ENCODE measurements at regions not wholly inside any gene's neighbourhood (a gene's known extent, or its start where the extent isn't known, plus 50 kb on each side); places are given as distances from the start of the nearest gene placed in this dataset.
"Not testable (repeated sequence)": the region's sequence is repeated elsewhere in the genome, so short reads cannot be mapped to it uniquely, and the experiment has no call there.

DNA sequence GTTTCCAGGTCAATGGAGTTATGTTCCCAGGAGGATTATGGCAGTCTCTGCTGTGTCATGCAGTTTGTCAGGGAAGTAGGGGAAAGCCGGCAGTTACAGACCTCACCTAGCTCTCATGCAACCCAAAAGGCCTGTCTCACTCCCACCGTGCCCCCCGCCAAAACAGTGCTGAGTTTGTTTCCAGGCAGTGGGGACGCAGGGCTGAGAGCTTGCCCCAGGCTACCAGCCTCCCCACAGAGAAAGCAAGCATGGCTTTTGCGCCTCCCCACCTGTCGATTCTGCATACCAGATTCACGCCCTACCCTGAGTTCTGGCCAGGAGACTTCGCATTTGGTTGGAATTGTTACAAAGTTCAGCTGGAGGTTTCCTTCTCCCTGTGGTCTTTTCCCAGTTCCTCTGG is 383.9 kb downstream of the PCDH11X start:
- H3K4me1 ChIP-seq (ENCODE audit: control insufficient read depth in 2 of 2, insufficient read depth in 1 of 2, low read depth in 1 of 2, low read length in 2 of 2); H3K18ac ChIP-seq (ENCODE audit: low read length); H3K27me3 ChIP-seq (ENCODE audit: control insufficient read depth in 3 of 3, insufficient read depth in 3 of 3, low read depth in 1 of 3, low read length in 3 of 3); H4K8ac ChIP-seq (ENCODE audit: low read depth, low read length); H3K14ac ChIP-seq (ENCODE audit: low read length); H3K4me3 ChIP-seq (ENCODE audit: low read length in 2 of 2); H2AFZ ChIP-seq (ENCODE audit: low read length); DNase-seq (ENCODE audit: low spot score); H4K91ac ChIP-seq (ENCODE audit: low read depth, low read length, poor library complexity); H3K36me3 ChIP-seq (replicated peaks in 1 of 2; ENCODE audit: control insufficient read depth in 2 of 2, insufficient read depth in 2 of 2, low read length in 2 of 2); H2BK120ac ChIP-seq (ENCODE audit: low read depth, low read length); H3K4me2 ChIP-seq (ENCODE audit: insufficient read depth, low read length, poor library complexity, severe bottlenecking); H2AK5ac ChIP-seq (ENCODE audit: low read depth, low read length); H2BK5ac ChIP-seq (ENCODE audit: low read length); H2BK15ac ChIP-seq (ENCODE audit: low read length); H3K23ac ChIP-seq (ENCODE audit: low read depth, low read length, poor library complexity); H3K4ac ChIP-seq (ENCODE audit: low read length); H3K9ac ChIP-seq (ENCODE audit: low read depth, low read length, poor library complexity); H3K27ac ChIP-seq (replicated peaks; ENCODE audit: low read length); H3K79me1 ChIP-seq (ENCODE audit: low read depth, low read length); H3K9me3 ChIP-seq (replicated peaks in 1 of 2; ENCODE audit: control insufficient read depth in 2 of 2, insufficient read depth in 1 of 2, low read depth in 1 of 2, low read length in 2 of 2); H2BK12ac ChIP-seq (ENCODE audit: low read length): not testable (repeated sequence)
- WGBS, 2 donors (ENCODE audit: extremely low coverage in 2 of 2, insufficient read length in 2 of 2, insufficient replicate concordance in 1 of 2), result no CpG with 5 or more reads among the region's 8 CpGs

DNA sequence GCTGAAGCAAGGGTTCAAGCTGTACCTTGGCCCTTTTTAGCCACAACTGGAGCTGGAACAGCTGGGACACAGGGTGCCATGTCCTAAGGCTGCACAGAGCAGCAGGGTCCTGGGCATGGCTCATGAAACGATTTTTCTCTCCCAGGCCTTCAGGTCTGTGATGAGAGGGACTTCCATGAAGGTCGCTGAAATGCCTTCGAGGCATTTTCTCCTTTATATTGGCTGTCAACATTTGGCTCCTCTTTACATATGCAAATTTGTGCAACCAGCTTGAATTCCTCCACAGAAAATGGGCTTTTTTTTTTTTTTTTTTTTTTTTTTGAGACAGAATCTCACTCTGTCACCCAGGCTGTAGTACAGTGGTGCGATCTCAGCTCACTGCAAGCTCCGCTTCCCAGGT is 430.8 kb downstream of the PCDH11X start:
- H3K14ac ChIP-seq (ENCODE audit: low read length), result no peak overlapping the region
- no peak overlapping the region for H3K23ac ChIP-seq (ENCODE audit: low read depth, low read length, poor library complexity)
- no peak overlapping the region for H3K9ac ChIP-seq (ENCODE audit: low read depth, low read length, poor library complexity)
- H2AFZ ChIP-seq (ENCODE audit: low read length), result no peak overlapping the region
- H4K8ac ChIP-seq (ENCODE audit: low read depth, low read length), result no peak overlapping the region
- H2BK120ac ChIP-seq (ENCODE audit: low read depth, low read length), result no peak overlapping the region
- H2AK5ac ChIP-seq (ENCODE audit: low read depth, low read length), result no peak overlapping the region
- H3K27ac ChIP-seq (replicated peaks; ENCODE audit: low read length), result no peak overlapping the region
- no peak overlapping the region for H3K18ac ChIP-seq (ENCODE audit: low read length)
- no CpG with 5 or more reads among the region's 5 CpGs for WGBS, 2 donors (ENCODE audit: extremely low coverage in 2 of 2, insufficient read length in 2 of 2, insufficient replicate concordance in 1 of 2)
- H3K4me2 ChIP-seq (ENCODE audit: insufficient read depth, low read length, poor library complexity, severe bottlenecking), result no peak overlapping the region
- no peak overlapping the region for H2BK15ac ChIP-seq (ENCODE audit: low read length)
- H2BK5ac ChIP-seq (ENCODE audit: low read length), result no peak overlapping the region
- no peaks in the 10 kb centered on the region for H3K79me1 ChIP-seq (ENCODE audit: low read depth, low read length)
- H3K36me3 ChIP-seq (replicated peaks in 1 of 2; ENCODE audit: control insufficient read depth in 2 of 2, insufficient read depth in 2 of 2, low read length in 2 of 2), result no peaks in the 10 kb centered on the region
- H3K4me3 ChIP-seq (ENCODE audit: low read length in 2 of 2), result no peak overlapping the region
- no peaks in the 10 kb centered on the region for H3K27me3 ChIP-seq (ENCODE audit: control insufficient read depth in 3 of 3, insufficient read depth in 3 of 3, low read depth in 1 of 3, low read length in 3 of 3)
- no peak overlapping the region for H3K4ac ChIP-seq (ENCODE audit: low read length)
- H2BK12ac ChIP-seq (ENCODE audit: low read length), result no peak overlapping the region
- no peak for DNase-seq (ENCODE audit: low spot score)
- no peaks in the 10 kb centered on the region for H3K9me3 ChIP-seq (replicated peaks in 1 of 2; ENCODE audit: control insufficient read depth in 2 of 2, insufficient read depth in 1 of 2, low read depth in 1 of 2, low read length in 2 of 2)
- H3K4me1 ChIP-seq (ENCODE audit: control insufficient read depth in 2 of 2, insufficient read depth in 1 of 2, low read depth in 1 of 2, low read length in 2 of 2), result no peaks in the 10 kb centered on the region
- H4K91ac ChIP-seq (ENCODE audit: low read depth, low read length, poor library complexity), result no peak overlapping the region

DNA sequence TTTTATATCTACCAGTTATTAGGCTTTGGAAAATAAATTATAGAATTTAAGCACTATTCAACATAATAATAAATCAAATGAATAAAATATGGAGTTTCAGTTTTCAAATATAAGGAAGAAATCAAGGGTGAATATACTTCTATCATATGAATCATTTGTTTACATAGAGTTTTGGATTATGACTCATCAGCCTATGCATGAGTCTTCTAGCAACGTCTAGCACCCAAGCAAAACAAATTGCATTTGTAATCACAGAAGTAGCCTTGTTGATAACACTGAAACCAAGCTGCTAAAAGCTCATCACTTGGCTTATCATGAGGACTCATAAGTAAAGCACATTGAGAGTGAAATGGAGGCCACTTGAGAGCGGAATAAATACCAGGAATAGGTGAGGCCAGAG is 434.6 kb downstream of the PCDH11X start:
- Histone ChIP-seq H3K4me1 (ENCODE audit: control insufficient read depth in 2 of 2, insufficient read depth in 1 of 2, low read depth in 1 of 2, low read length in 2 of 2) (no peaks in the 10 kb centered on the region), H2BK12ac (ENCODE audit: low read length) (no peak overlapping the region), H2BK15ac (ENCODE audit: low read length) (no peak overlapping the region), H3K36me3 (replicated peaks in 1 of 2; ENCODE audit: control insufficient read depth in 2 of 2, insufficient read depth in 2 of 2, low read length in 2 of 2) (no peaks in the 10 kb centered on the region), H3K14ac (ENCODE audit: low read length) (no peak overlapping the region), H3K9ac (ENCODE audit: low read depth, low read length, poor library complexity) (no peak overlapping the region), H4K91ac (ENCODE audit: low read depth, low read length, poor library complexity) (no peak overlapping the region), H2BK120ac (ENCODE audit: low read depth, low read length) (no peak overlapping the region), H3K23ac (ENCODE audit: low read depth, low read length, poor library complexity) (no peak overlapping the region), H3K27me3 (ENCODE audit: control insufficient read depth in 3 of 3, insufficient read depth in 3 of 3, low read depth in 1 of 3, low read length in 3 of 3) (no peaks in the 10 kb centered on the region), H2AFZ (ENCODE audit: low read length) (no peak overlapping the region), H3K18ac (ENCODE audit: low read length) (no peak overlapping the region), H3K4me2 (ENCODE audit: insufficient read depth, low read length, poor library complexity, severe bottlenecking) (no peak overlapping the region), H4K8ac (ENCODE audit: low read depth, low read length) (no peak overlapping the region), H3K79me1 (ENCODE audit: low read depth, low read length) (no peaks in the 10 kb centered on the region), H3K4me3 (ENCODE audit: low read length in 2 of 2) (no peak overlapping the region), H2BK5ac (ENCODE audit: low read length) (no peak overlapping the region), H3K4ac (ENCODE audit: low read length) (no peak overlapping the region), H3K27ac (replicated peaks; ENCODE audit: low read length) (no peak overlapping the region), H2AK5ac (ENCODE audit: low read depth, low read length) (no peak overlapping the region), H3K9me3 (replicated peaks in 1 of 2; ENCODE audit: control insufficient read depth in 2 of 2, insufficient read depth in 1 of 2, low read depth in 1 of 2, low read length in 2 of 2) (no peaks in the 10 kb centered on the region)
- WGBS, 2 donors (ENCODE audit: extremely low coverage in 2 of 2, insufficient read length in 2 of 2, insufficient replicate concordance in 1 of 2), result no CpG with 5 or more reads among the region's 2 CpGs
- DNase-seq (ENCODE audit: low spot score), result no peak

GRCh38 chrX:92215011-92215410 is 435.8 kb downstream of the PCDH11X start:
- not testable (repeated sequence) for H3K23ac ChIP-seq (ENCODE audit: low read depth, low read length, poor library complexity); H2BK5ac ChIP-seq (ENCODE audit: low read length); H2AK5ac ChIP-seq (ENCODE audit: low read depth, low read length); H3K4me2 ChIP-seq (ENCODE audit: insufficient read depth, low read length, poor library complexity, severe bottlenecking); H3K36me3 ChIP-seq (replicated peaks in 1 of 2; ENCODE audit: control insufficient read depth in 2 of 2, insufficient read depth in 2 of 2, low read length in 2 of 2); H2BK15ac ChIP-seq (ENCODE audit: low read length); H3K4me1 ChIP-seq (ENCODE audit: control insufficient read depth in 2 of 2, insufficient read depth in 1 of 2, low read depth in 1 of 2, low read length in 2 of 2); H3K14ac ChIP-seq (ENCODE audit: low read length); H3K79me1 ChIP-seq (ENCODE audit: low read depth, low read length); H2BK12ac ChIP-seq (ENCODE audit: low read length); H3K27ac ChIP-seq (replicated peaks; ENCODE audit: low read length); H3K27me3 ChIP-seq (ENCODE audit: control insufficient read depth in 3 of 3, insufficient read depth in 3 of 3, low read depth in 1 of 3, low read length in 3 of 3); H3K4ac ChIP-seq (ENCODE audit: low read length); H3K4me3 ChIP-seq (ENCODE audit: low read length in 2 of 2); DNase-seq (ENCODE audit: low spot score); H4K8ac ChIP-seq (ENCODE audit: low read depth, low read length); H3K9me3 ChIP-seq (replicated peaks in 1 of 2; ENCODE audit: control insufficient read depth in 2 of 2, insufficient read depth in 1 of 2, low read depth in 1 of 2, low read length in 2 of 2); H3K18ac ChIP-seq (ENCODE audit: low read length); H2BK120ac ChIP-seq (ENCODE audit: low read depth, low read length); H3K9ac ChIP-seq (ENCODE audit: low read depth, low read length, poor library complexity); H4K91ac ChIP-seq (ENCODE audit: low read depth, low read length, poor library complexity); H2AFZ ChIP-seq (ENCODE audit: low read length)
- no CpG with 5 or more reads among the region's 21 CpGs for WGBS, 2 donors (ENCODE audit: extremely low coverage in 2 of 2, insufficient read length in 2 of 2, insufficient replicate concordance in 1 of 2)
